GM12891 (cell line): ENCODE measurements at regions not wholly inside any gene's neighbourhood (a gene's known extent, or its start where the extent isn't known, plus 50 kb on each side); places are given as distances from the start of the nearest gene placed in this dataset.

Experiments used
- POLR2A ChIP-seq: IDR thresholded peaks from 2 replicates; pipeline ENCODE4 v1.6.1; 2011; ENCODE audit warnings: low read depth, low read length, control low read depth
- POLR2AphosphoS5 ChIP-seq: IDR thresholded peaks from 2 replicates; pipeline ENCODE4 v1.6.1; 2011; ENCODE audit warnings: low read depth, low read length, control low read depth

DNA sequence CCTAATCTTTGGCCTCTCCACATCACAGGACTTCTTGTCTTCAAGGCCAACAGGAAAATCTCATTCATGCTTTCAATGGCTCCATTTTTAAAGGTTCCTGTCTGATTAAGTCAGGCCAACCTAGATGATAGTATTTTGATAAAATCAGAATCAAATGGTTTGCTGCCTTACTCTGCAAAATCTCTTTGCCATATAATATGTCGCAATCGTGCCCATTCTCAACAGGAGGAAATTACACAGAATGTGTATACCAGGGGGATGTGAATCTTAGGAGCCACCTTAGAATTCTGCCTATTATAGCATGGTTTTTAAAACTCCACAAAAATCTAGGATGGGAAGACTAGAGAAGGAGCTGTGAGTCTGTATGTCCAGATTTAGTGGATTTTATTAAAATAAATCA is 612.9 kb upstream of the MAN1A1 start:
- no peak for TF ChIP-seq POLR2A
- no peak for TF ChIP-seq POLR2AphosphoS5
